CD14-positive monocyte (primary cell): ENCODE measurements at regions not wholly inside any gene's neighbourhood (a gene's known extent, or its start where the extent isn't known, plus 50 kb on each side); places are given as distances from the start of the nearest gene placed in this dataset.

Experiments used
- DNase-seq, 3 donors: peaks; one replicate each; pipeline ENCODE4 v3.0.0-alpha.2; 2011 to 2022
- H2AFZ ChIP-seq: 2 replicates; pipeline ENCODE4 v1.6.0; 2012; ENCODE audit warnings: mild to moderate bottlenecking, low read depth, low read length, inconsistent platforms; ENCODE audit not compliant: insufficient read depth, poor library complexity, severe bottlenecking
- H3K27ac ChIP-seq, 2 donors: 1 replicate in 1 of 2; 2 replicates in 1 of 2; pipeline ENCODE4 v1.5.1; 2012 to 2013; ENCODE audit warnings: low read length in 2 of 2, control low read depth in 1 of 2, inconsistent platforms in 1 of 2, low read depth in 1 of 2, mild to moderate bottlenecking in 1 of 2
- H3K27me3 ChIP-seq, 2 donors: one replicate each; pipeline versions ENCODE4 v1.6.0 to v1.6.1; 2011 to 2013; ENCODE audit warnings: low read length in 2 of 2; ENCODE audit not compliant: control insufficient read depth in 2 of 2, insufficient read depth in 2 of 2
- H3K36me3 ChIP-seq, 2 donors: replicated peaks in 1 of 2; 1 replicate in 1 of 2; 2 replicates in 1 of 2; pipeline versions ENCODE4 v1.5.1 to v1.6.1; 2012 to 2013; ENCODE audit warnings: low read length in 2 of 2, control low read depth in 1 of 2, inconsistent platforms in 1 of 2, mild to moderate bottlenecking in 1 of 2; ENCODE audit not compliant: insufficient read depth in 2 of 2, control insufficient read depth in 1 of 2
- H3K4me1 ChIP-seq, 2 donors: 1 replicate in 1 of 2; 2 replicates in 1 of 2; pipeline versions ENCODE4 v1.5.1 to v1.6.1; 2012 to 2013; ENCODE audit warnings: low read length in 2 of 2, control low read depth in 1 of 2, inconsistent platforms in 1 of 2, mild to moderate bottlenecking in 1 of 2, moderate library complexity in 1 of 2; ENCODE audit not compliant: insufficient read depth in 2 of 2, control insufficient read depth in 1 of 2
- H3K4me2 ChIP-seq: replicated peaks from 2 replicates; pipeline ENCODE3; 2012; ENCODE audit warnings: low read length, moderate library complexity, mild to moderate bottlenecking; ENCODE audit not compliant: poor library complexity, severe bottlenecking; ENCODE audit errors: extremely low read depth
- H3K4me3 ChIP-seq, 3 experiments: fragments of 200-600 bp in 1 of 3; sonication (generic) in 1 of 3; replicated peaks in 1 of 3; 1 replicate in 2 of 3; 2 replicates in 1 of 3; pipeline ENCODE4 v1.5.1; 2011 to 2013; ENCODE audit warnings: low read length in 3 of 3, mild to moderate bottlenecking in 3 of 3, control low read depth in 2 of 3, low read depth in 2 of 3, inconsistent platforms in 1 of 3, moderate library complexity in 1 of 3
- H3K79me2 ChIP-seq: 2 replicates; pipeline ENCODE4 v1.6.0; 2012; ENCODE audit warnings: mild to moderate bottlenecking, control low read depth, inconsistent platforms, low read length, moderate library complexity; ENCODE audit not compliant: insufficient read depth
- H3K9ac ChIP-seq: 2 replicates; pipeline ENCODE4 v1.6.0; 2017; ENCODE audit warnings: low read length, mild to moderate bottlenecking; ENCODE audit not compliant: insufficient read depth, poor library complexity, severe bottlenecking
- H3K9me3 ChIP-seq, 2 donors: replicated peaks in 1 of 2; 1 replicate in 1 of 2; 2 replicates in 1 of 2; pipeline versions ENCODE4 v1.5.1 to v1.6.1; 2012 to 2013; ENCODE audit warnings: low read length in 2 of 2, control low read depth in 1 of 2; ENCODE audit not compliant: control insufficient read depth in 1 of 2, insufficient read depth in 1 of 2
- H4K20me1 ChIP-seq: 2 replicates; pipeline ENCODE4 v1.6.0; 2012; ENCODE audit warnings: mild to moderate bottlenecking, low read length, control low read depth, moderate library complexity; ENCODE audit not compliant: insufficient read depth
- H3K27ac Mint-ChIP-seq, 7 donors: one replicate each; pipeline ENCODE4 v1.8.0; 2020; ENCODE audit warnings: mild to moderate bottlenecking in 7 of 7, mixed read lengths in 7 of 7, moderate library complexity in 6 of 7, inconsistent platforms in 2 of 7
- H3K27me3 Mint-ChIP-seq, 3 donors: one replicate each; pipeline ENCODE4 v1.8.0; 2021 to 2022; ENCODE audit warnings: low read depth in 3 of 3, mild to moderate bottlenecking in 3 of 3, mixed read lengths in 3 of 3, moderate library complexity in 3 of 3, inconsistent platforms in 1 of 3
- H3K36me3 Mint-ChIP-seq, 2 donors: one replicate each; pipeline ENCODE4 v1.8.0; 2020; ENCODE audit warnings: mixed read lengths in 2 of 2, inconsistent platforms in 1 of 2, mild to moderate bottlenecking in 1 of 2
- H3K4me1 Mint-ChIP-seq: one replicate; pipeline ENCODE4 v1.8.0; 2020; ENCODE audit warnings: mild to moderate bottlenecking, mixed read lengths
- H3K4me3 Mint-ChIP-seq, 2 donors: one replicate each; pipeline ENCODE4 v1.8.0; 2020; ENCODE audit warnings: mild to moderate bottlenecking in 2 of 2, mixed read lengths in 2 of 2, moderate library complexity in 1 of 2
- H3K9me3 Mint-ChIP-seq, 7 donors: one replicate each; pipeline ENCODE4 v1.8.0; 2020 to 2022; ENCODE audit warnings: mixed read lengths in 7 of 7, mild to moderate bottlenecking in 6 of 7, moderate library complexity in 6 of 7, inconsistent platforms in 2 of 7
- WGBS: methylation state at CpG from one replicate; pipeline ENCODE4 v1.1.5; 2013; ENCODE audit warnings: missing lambda C conversion rate; ENCODE audit not compliant: insufficient coverage; 5-methylcytosine and 5-hydroxymethylcytosine counted together
- intact Hi-C, 2 donors: fragments of 100-400 bp; cut with micrococcal nuclease; formaldehyde crosslinking; loops; one replicate each; pipeline versions ENCODE4 v1.15.0 to v1.15.1; 2023
- TF ChIP-seq, protein P1 (sequence below): fragments of 200-600 bp; IDR thresholded peaks from one replicate; pipeline ENCODE4 v1.8.0; 2022; ENCODE audit warnings: antibody characterized with exemption, mild to moderate bottlenecking

DNA sequence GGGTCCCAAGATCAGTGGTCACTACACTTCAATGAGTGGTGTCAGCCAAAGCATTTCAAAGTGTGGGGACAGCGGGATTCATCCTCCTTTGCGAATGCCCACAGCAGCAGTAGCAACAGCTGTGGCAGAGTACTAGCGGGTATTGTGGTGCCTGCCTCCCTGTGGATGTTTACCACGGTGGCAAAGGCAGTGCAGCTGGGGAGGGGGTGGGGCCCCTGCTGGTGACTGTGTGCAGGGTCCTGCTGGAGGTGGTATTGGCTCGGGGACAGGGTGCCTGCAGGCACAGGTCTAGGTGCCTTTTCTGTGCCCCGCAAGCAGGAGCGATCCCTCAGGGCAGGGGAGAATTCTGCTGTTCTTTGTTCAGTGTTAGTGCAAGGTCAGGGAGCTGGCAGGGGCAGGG is 415.7 kb downstream of the USP25 start:
- whole genome bisulfite sequencing: 92% methylated on average over 7 of the region's 7 CpGs
- H3K36me3 Mint-ChIP-seq: no peaks in the 10 kb centered on the region
- no peak overlapping the region for H3K4me2 ChIP-seq
- peaks cover 2 to 16% (median 6%) of the 10 kb centered on the region in 7 donors for H3K9me3 Mint-ChIP-seq
- H3K9ac ChIP-seq: no peak overlapping the region
- H3K4me3 ChIP-seq: no peak overlapping the region
- H3K27ac ChIP-seq: no peak overlapping the region
- DNase-seq: no peak
- TF ChIP-seq, protein P1, sequence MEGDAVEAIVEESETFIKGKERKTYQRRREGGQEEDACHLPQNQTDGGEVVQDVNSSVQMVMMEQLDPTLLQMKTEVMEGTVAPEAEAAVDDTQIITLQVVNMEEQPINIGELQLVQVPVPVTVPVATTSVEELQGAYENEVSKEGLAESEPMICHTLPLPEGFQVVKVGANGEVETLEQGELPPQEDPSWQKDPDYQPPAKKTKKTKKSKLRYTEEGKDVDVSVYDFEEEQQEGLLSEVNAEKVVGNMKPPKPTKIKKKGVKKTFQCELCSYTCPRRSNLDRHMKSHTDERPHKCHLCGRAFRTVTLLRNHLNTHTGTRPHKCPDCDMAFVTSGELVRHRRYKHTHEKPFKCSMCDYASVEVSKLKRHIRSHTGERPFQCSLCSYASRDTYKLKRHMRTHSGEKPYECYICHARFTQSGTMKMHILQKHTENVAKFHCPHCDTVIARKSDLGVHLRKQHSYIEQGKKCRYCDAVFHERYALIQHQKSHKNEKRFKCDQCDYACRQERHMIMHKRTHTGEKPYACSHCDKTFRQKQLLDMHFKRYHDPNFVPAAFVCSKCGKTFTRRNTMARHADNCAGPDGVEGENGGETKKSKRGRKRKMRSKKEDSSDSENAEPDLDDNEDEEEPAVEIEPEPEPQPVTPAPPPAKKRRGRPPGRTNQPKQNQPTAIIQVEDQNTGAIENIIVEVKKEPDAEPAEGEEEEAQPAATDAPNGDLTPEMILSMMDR: no peak
- peaks cover 0 to 2% (median 1%) of the 10 kb centered on the region in 3 donors for H3K27me3 Mint-ChIP-seq
- no peaks in the 10 kb centered on the region for H3K4me1 ChIP-seq
- intact Hi-C loops: no loop called here
- H3K9me3 ChIP-seq: peaks cover 0 to 12% of the 10 kb centered on the region in 2 donors
- H3K4me1 Mint-ChIP-seq: no peaks in the 10 kb centered on the region
- no peak overlapping the region for H2AFZ ChIP-seq
- no peak overlapping the region for H3K4me3 Mint-ChIP-seq
- no peaks in the 10 kb centered on the region for H3K36me3 ChIP-seq
- no peaks in the 10 kb centered on the region for H4K20me1 ChIP-seq
- H3K79me2 ChIP-seq: no peaks in the 10 kb centered on the region
- no peaks in the 10 kb centered on the region for H3K27me3 ChIP-seq
- no peak overlapping the region for H3K27ac Mint-ChIP-seq

DNA sequence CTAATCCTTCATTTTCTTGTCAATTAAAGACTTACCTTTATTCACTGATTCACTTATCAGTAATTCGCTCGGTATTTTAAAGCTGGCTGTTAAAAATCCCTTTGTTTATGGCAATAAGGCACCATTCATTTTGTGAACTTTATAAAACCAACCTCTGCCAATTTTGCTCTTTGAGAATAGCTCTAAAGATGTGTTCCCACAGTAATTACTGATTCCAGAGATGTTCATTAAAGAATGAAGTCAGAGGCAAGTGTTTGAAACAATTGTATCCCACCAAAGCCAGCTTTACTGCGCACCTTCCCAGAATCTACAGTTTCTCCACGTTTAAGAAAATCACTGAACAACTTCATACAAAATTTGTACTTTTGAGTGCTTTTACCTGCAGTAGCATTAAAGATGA is 424.5 kb downstream of the USP25 start:
- no peaks in the 10 kb centered on the region for H3K36me3 Mint-ChIP-seq
- H3K9ac ChIP-seq: no peak overlapping the region
- no peaks in the 10 kb centered on the region for H3K27me3 ChIP-seq
- no peak overlapping the region for H3K4me3 ChIP-seq
- H3K4me1 ChIP-seq: no peaks in the 10 kb centered on the region
- no CpG with 5 or more reads among the region's 4 CpGs for WGBS
- no peak overlapping the region for H3K4me2 ChIP-seq
- no peaks in the 10 kb centered on the region for H4K20me1 ChIP-seq
- H3K4me1 Mint-ChIP-seq: no peaks in the 10 kb centered on the region
- H3K79me2 ChIP-seq: no peaks in the 10 kb centered on the region
- H3K9me3 Mint-ChIP-seq: peaks cover 0 to 4% (median 2%) of the 10 kb centered on the region in 7 donors
- no peak overlapping the region for H3K4me3 Mint-ChIP-seq
- no peak overlapping the region for H3K27ac Mint-ChIP-seq
- no peaks in the 10 kb centered on the region for H3K36me3 ChIP-seq
- no peaks in the 10 kb centered on the region for H3K9me3 ChIP-seq
- TF ChIP-seq, protein P1: no peak
- H3K27me3 Mint-ChIP-seq: no peaks in the 10 kb centered on the region
- intact Hi-C loops: no loop called here
- DNase-seq: no peak
- no peak overlapping the region for H2AFZ ChIP-seq
- H3K27ac ChIP-seq: no peak overlapping the region
